Keratinocyte (primary cell): ENCODE measurements at regions not wholly inside any gene's neighbourhood (a gene's known extent, or its start where the extent isn't known, plus 50 kb on each side); places are given as distances from the start of the nearest gene placed in this dataset.

Experiments used
- DNase-seq: peaks from one replicate; pipeline ENCODE4 v3.0.0-alpha.2; 2011; ENCODE audit warnings: low read depth, missing footprints, low spot score
- FAIRE-seq: peaks from 2 replicates; lab custom pipeline; 2011; peaks lifted over from hg19 to GRCh38; lab: Jason Lieb, UNC
- H2AFZ ChIP-seq: 2 replicates; pipeline ENCODE4 v1.6.0; 2012; ENCODE audit warnings: low read length, control low read depth, inconsistent platforms; ENCODE audit not compliant: control insufficient read depth
- H3K27ac ChIP-seq: 2 replicates; pipeline ENCODE4 v1.5.1; 2011; ENCODE audit warnings: low read length; ENCODE audit not compliant: control insufficient read depth, insufficient read depth
- H3K27me3 ChIP-seq: 3 replicates; pipeline ENCODE4 v1.6.0; 2011; ENCODE audit warnings: low read length; ENCODE audit not compliant: control insufficient read depth, insufficient read depth; ENCODE audit errors: extremely low read depth
- H3K36me3 ChIP-seq, 2 experiments: 2 replicates in 1 of 2; 3 replicates in 1 of 2; pipeline ENCODE4 v1.5.1; 2011; ENCODE audit warnings: low read length in 2 of 2, mild to moderate bottlenecking in 1 of 2; ENCODE audit not compliant: control insufficient read depth in 2 of 2, insufficient read depth in 2 of 2; ENCODE audit errors: extremely low read depth in 1 of 2
- H3K4me1 ChIP-seq: 3 replicates; pipeline ENCODE4 v1.5.1; 2011; ENCODE audit warnings: low read length; ENCODE audit not compliant: control insufficient read depth, insufficient read depth; ENCODE audit errors: extremely low read depth
- H3K4me2 ChIP-seq: 3 replicates; pipeline ENCODE4 v1.6.0; 2011; ENCODE audit warnings: low read depth, low read length; ENCODE audit not compliant: control insufficient read depth, insufficient read depth; ENCODE audit errors: extremely low read depth
- H3K4me3 ChIP-seq, 3 experiments: fragments of 200-600 bp in 1 of 3; sonication (generic) in 1 of 3; 2 replicates in 2 of 3; 3 replicates in 1 of 3; pipeline ENCODE4 v1.5.1; 2011 to 2016; ENCODE audit warnings: low read length in 3 of 3, mild to moderate bottlenecking in 3 of 3, control low read depth in 2 of 3, inconsistent platforms in 1 of 3, low read depth in 1 of 3, mixed read lengths in 1 of 3, mixed run types in 1 of 3, moderate library complexity in 1 of 3; ENCODE audit not compliant: control insufficient read depth in 2 of 3, insufficient read depth in 2 of 3; ENCODE audit errors: extremely low read depth in 1 of 3
- H3K79me2 ChIP-seq: 2 replicates; pipeline ENCODE4 v1.6.0; 2012; ENCODE audit warnings: low read length; ENCODE audit not compliant: control insufficient read depth, insufficient read depth
- H3K9ac ChIP-seq: 3 replicates; pipeline ENCODE4 v1.6.0; 2011; ENCODE audit warnings: low read length; ENCODE audit not compliant: control insufficient read depth, insufficient read depth; ENCODE audit errors: extremely low read depth
- H3K9me1 ChIP-seq: 3 replicates; pipeline ENCODE4 v1.6.0; 2011; ENCODE audit warnings: low read length; ENCODE audit not compliant: control insufficient read depth, insufficient read depth; ENCODE audit errors: extremely low read depth
- H3K9me3 ChIP-seq: 2 replicates; pipeline ENCODE4 v1.5.1; 2012; ENCODE audit warnings: low read depth, low read length; ENCODE audit not compliant: control insufficient read depth
- H4K20me1 ChIP-seq: 3 replicates; pipeline ENCODE4 v1.6.0; 2011; ENCODE audit warnings: low read length; ENCODE audit not compliant: control insufficient read depth, insufficient read depth; ENCODE audit errors: extremely low read depth
- EZH2 ChIP-seq: IDR thresholded peaks from one replicate; pipeline ENCODE4 v1.6.1; 2012; ENCODE audit warnings: inconsistent platforms, mild to moderate bottlenecking, low read length, moderate library complexity
- dilution Hi-C: fragments of 300-500 bp; cut with MboI; formaldehyde crosslinking; loops from one replicate; pipeline ENCODE4 v1.7.0; 2020; ENCODE audit warnings: low sequenced_read_pairs; ENCODE audit not compliant: extremely low pct_ligation_motif_present
- TF ChIP-seq, protein P1 (sequence below), 3 experiments: IDR thresholded peaks in 1 of 3; conservative IDR thresholded peaks in 1 of 3; optimal IDR thresholded peaks in 1 of 3; 2 replicates in 2 of 3; 3 replicates in 1 of 3; pipeline versions ENCODE3 to v1.5.1; 2011; ENCODE audit warnings: low read length in 3 of 3, mild to moderate bottlenecking in 3 of 3, moderate library complexity in 2 of 3, control low read depth in 1 of 3, inconsistent platforms in 1 of 3; ENCODE audit not compliant: insufficient read depth in 2 of 3; ENCODE audit errors: extremely low read depth in 1 of 3

- FAIRE-seq (no peak), DNase-seq (no peak)
- Histone ChIP-seq H3K79me2 (no peaks in the 10 kb centered on the region), H3K27ac (no peak overlapping the region), H3K9me1 (no peaks in the 10 kb centered on the region), H2AFZ (no peak overlapping the region), H3K4me2 (no peak overlapping the region), H3K4me3 (no peak overlapping the region), H4K20me1 (no peaks in the 10 kb centered on the region), H3K4me1 (peaks cover 6% of the 10 kb centered on the region), H3K36me3 (no peaks in the 10 kb centered on the region), H3K9ac (no peak overlapping the region), H3K9me3 (no peaks in the 10 kb centered on the region), H3K27me3 (peaks cover 14% of the 10 kb centered on the region)
- dilution Hi-C loops = no loop called here
- TF ChIP-seq EZH2 = no peak
- TF ChIP-seq, protein P1, sequence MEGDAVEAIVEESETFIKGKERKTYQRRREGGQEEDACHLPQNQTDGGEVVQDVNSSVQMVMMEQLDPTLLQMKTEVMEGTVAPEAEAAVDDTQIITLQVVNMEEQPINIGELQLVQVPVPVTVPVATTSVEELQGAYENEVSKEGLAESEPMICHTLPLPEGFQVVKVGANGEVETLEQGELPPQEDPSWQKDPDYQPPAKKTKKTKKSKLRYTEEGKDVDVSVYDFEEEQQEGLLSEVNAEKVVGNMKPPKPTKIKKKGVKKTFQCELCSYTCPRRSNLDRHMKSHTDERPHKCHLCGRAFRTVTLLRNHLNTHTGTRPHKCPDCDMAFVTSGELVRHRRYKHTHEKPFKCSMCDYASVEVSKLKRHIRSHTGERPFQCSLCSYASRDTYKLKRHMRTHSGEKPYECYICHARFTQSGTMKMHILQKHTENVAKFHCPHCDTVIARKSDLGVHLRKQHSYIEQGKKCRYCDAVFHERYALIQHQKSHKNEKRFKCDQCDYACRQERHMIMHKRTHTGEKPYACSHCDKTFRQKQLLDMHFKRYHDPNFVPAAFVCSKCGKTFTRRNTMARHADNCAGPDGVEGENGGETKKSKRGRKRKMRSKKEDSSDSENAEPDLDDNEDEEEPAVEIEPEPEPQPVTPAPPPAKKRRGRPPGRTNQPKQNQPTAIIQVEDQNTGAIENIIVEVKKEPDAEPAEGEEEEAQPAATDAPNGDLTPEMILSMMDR (optimal IDR thresholded peaks at IDR 0.05 in 1 of 3, IDR thresholded peaks at IDR 0.05 in 1 of 3, conservative IDR thresholded peaks at IDR 0.05 in 1 of 3; ENCODE audit: extremely low read depth in 1 of 3, insufficient read depth in 2 of 3, low read length in 3 of 3) = peak; percentile 56 to 67 (median 60)
Measured at GRCh38 chr10:23516530-23516929, 77.7 kb downstream of the OTUD1 start.

- Histone ChIP-seq H3K36me3 (no peaks in the 10 kb centered on the region), H3K27ac (no peak overlapping the region), H4K20me1 (no peaks in the 10 kb centered on the region), H3K27me3 (peaks cover 14% of the 10 kb centered on the region), H3K4me3 (no peak overlapping the region), H3K79me2 (no peaks in the 10 kb centered on the region), H3K9ac (no peak overlapping the region), H2AFZ (no peak overlapping the region), H3K9me1 (no peaks in the 10 kb centered on the region), H3K9me3 (no peaks in the 10 kb centered on the region), H3K4me2 (no peak overlapping the region), H3K4me1 (peaks cover 6% of the 10 kb centered on the region)
- DNase-seq (no peak), FAIRE-seq (no peak)
- TF ChIP-seq, protein P1 (optimal IDR thresholded peaks at IDR 0.05 in 1 of 3, IDR thresholded peaks at IDR 0.05 in 1 of 3, conservative IDR thresholded peaks at IDR 0.05 in 1 of 3; ENCODE audit: extremely low read depth in 1 of 3, insufficient read depth in 2 of 3, low read length in 3 of 3) = no peak
- TF ChIP-seq EZH2 = no peak
- dilution Hi-C loops = no loop called here
Measured at GRCh38 chr10:23517155-23517554, 78.3 kb downstream of the OTUD1 start.
